Urothelium cell line (cell line): ENCODE measurements at regions not wholly inside any gene's neighbourhood (a gene's known extent, or its start where the extent isn't known, plus 50 kb on each side); places are given as distances from the start of the nearest gene placed in this dataset.
A peak's percentile ranks its signal among the peaks of the same experiment; 100 is the strongest.
"Not testable (repeated sequence)": the region's sequence is repeated elsewhere in the genome, so short reads cannot be mapped to it uniquely, and the experiment has no call there.

ENCODE experiments used
- DNase-seq: peaks from one replicate; pipeline ENCODE4 v3.0.0; 2011; ENCODE audit warnings: low spot score, mixed read lengths
- FAIRE-seq: peaks from 2 replicates; lab custom pipeline; 2011; peaks lifted over from hg19 to GRCh38; lab: Jason Lieb, UNC

GRCh38 chr14:43764433-43764832 is 742.6 kb downstream of the FSCB start:
- no peak for DNase-seq
- FAIRE-seq: no peak

GRCh38 chr14:43755707-43756106 is 751.4 kb downstream of the FSCB start:
- FAIRE-seq (no peak), DNase-seq (no peak)

- no peak for FAIRE-seq
- DNase-seq: no peak
Measured at GRCh38 chr14:43754838-43755237, 752.2 kb downstream of the FSCB start.

GRCh38 chr14:43745746-43746145 is 761.3 kb downstream of the FSCB start:
- DNase-seq: no peak

GRCh38 chr14:43735932-43736331 is 771.2 kb downstream of the FSCB start:
- no peak for FAIRE-seq
- no peak for DNase-seq

More at GRCh38 chr14:43745746-43746145, 761.3 kb downstream of the FSCB start:
- peak; percentile 42 for FAIRE-seq

- DNase-seq: no peak
- FAIRE-seq: no peak
Measured at GRCh38 chr14:43729143-43729542, 777.9 kb downstream of the FSCB start.

- DNase-seq (no peak), FAIRE-seq (no peak)
Measured at GRCh38 chr14:43706900-43707299, 800.2 kb downstream of the FSCB start.

GRCh38 chr14:43698561-43699284 is 808.4 kb downstream of the FSCB start:
- not testable (repeated sequence) for FAIRE-seq, DNase-seq

- FAIRE-seq (no peak), DNase-seq (no peak)
Measured at GRCh38 chr14:43697003-43697402, 810.1 kb downstream of the FSCB start.

GRCh38 chr14:43692706-43693105 is 814.4 kb downstream of the FSCB start:
- no peak for FAIRE-seq
- DNase-seq: no peak

- FAIRE-seq (peak; percentile 23), DNase-seq (peak; percentile 32)
Measured at GRCh38 chr14:43687921-43688320, 819.2 kb downstream of the FSCB start.

- no peak for FAIRE-seq
- DNase-seq: no peak
Measured at GRCh38 chr14:43677581-43677980, 829.5 kb downstream of the FSCB start.

- no peak for DNase-seq
- FAIRE-seq: no peak
Measured at GRCh38 chr14:43674273-43674672, 832.8 kb downstream of the FSCB start.

GRCh38 chr14:43671716-43672485 is 835.2 kb downstream of the FSCB start:
- DNase-seq: no peak
- FAIRE-seq: no peak

- FAIRE-seq: no peak
- DNase-seq: no peak
Measured at GRCh38 chr14:43669355-43669754, 837.7 kb downstream of the FSCB start.

- FAIRE-seq: peak; percentile 9
- no peak for DNase-seq
Measured at GRCh38 chr14:43665570-43666267, 841.4 kb downstream of the FSCB start.

GRCh38 chr14:43655194-43655593 is 851.9 kb downstream of the FSCB start:
- DNase-seq, FAIRE-seq: not testable (repeated sequence)

- FAIRE-seq: no peak
- no peak for DNase-seq
Measured at GRCh38 chr14:43651896-43652295, 855.2 kb downstream of the FSCB start.

- FAIRE-seq (no peak), DNase-seq (no peak)
Measured at GRCh38 chr14:43651185-43651787, 855.8 kb downstream of the FSCB start.

GRCh38 chr14:43649508-43649907 is 857.6 kb downstream of the FSCB start:
- no peak for FAIRE-seq
- DNase-seq: no peak

GRCh38 chr14:43647302-43647701 is 859.8 kb downstream of the FSCB start:
- DNase-seq: no peak

More at GRCh38 chr14:43647302-43647701, 859.8 kb downstream of the FSCB start:
- no peak for FAIRE-seq
